Skin epidermis (tissue), 12 donors: ENCODE measurements at regions not wholly inside any gene's neighbourhood (a gene's known extent, or its start where the extent isn't known, plus 50 kb on each side); places are given as distances from the start of the nearest gene placed in this dataset.

ENCODE experiments used
- H3K27ac ChIP-seq, 21 experiments: fragments of 200-600 bp; sonication (generic) in 11 of 21; one replicate each; pipeline ENCODE4 v1.5.0; 2020; ENCODE audit warnings: mild to moderate bottlenecking in 3 of 21, inconsistent platforms in 2 of 21, moderate library complexity in 2 of 21
- H3K4me3 ChIP-seq, 7 experiments: fragments of 200-600 bp; sonication (generic) in 2 of 7; one replicate each; pipeline ENCODE4 v1.5.0; 2020; ENCODE audit warnings: inconsistent platforms in 2 of 7, mild to moderate bottlenecking in 2 of 7, moderate library complexity in 1 of 7

GRCh38 chr1:235014756-235015155 is 113.9 kb downstream of the TOMM20 start:
- no peak overlapping the region for H3K4me3 ChIP-seq
- H3K27ac ChIP-seq = peak overlapping the region in 3 of 21 experiments; percentile 17 to 93 (median 90)

DNA sequence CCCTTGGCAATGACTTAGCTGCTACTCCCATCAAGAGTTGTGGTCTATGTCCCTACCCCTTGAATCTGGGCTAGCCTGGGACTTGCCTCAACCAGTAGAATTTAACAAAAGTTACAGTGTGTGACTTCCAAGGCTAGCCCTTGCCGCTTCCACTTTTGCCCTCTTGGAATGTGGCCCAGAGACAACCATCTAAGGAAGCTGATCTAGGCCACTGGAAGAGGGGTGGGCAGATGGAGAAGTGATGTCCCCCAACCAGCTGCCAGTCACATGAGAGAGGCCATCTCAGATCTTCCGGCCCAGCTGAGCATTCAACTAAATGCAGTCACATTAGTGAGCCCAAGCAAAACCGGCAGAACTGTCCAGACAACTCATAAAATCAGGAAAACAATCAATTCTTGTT is 115.1 kb downstream of the TOMM20 start:
- peak overlapping the region in 10 of 21 experiments; percentile 75 to 95 (median 85) for H3K27ac ChIP-seq
- H3K4me3 ChIP-seq = no peak overlapping the region

GRCh38 chr1:235012436-235013210 is 116.0 kb downstream of the TOMM20 start:
- no peak overlapping the region for H3K4me3 ChIP-seq

DNA sequence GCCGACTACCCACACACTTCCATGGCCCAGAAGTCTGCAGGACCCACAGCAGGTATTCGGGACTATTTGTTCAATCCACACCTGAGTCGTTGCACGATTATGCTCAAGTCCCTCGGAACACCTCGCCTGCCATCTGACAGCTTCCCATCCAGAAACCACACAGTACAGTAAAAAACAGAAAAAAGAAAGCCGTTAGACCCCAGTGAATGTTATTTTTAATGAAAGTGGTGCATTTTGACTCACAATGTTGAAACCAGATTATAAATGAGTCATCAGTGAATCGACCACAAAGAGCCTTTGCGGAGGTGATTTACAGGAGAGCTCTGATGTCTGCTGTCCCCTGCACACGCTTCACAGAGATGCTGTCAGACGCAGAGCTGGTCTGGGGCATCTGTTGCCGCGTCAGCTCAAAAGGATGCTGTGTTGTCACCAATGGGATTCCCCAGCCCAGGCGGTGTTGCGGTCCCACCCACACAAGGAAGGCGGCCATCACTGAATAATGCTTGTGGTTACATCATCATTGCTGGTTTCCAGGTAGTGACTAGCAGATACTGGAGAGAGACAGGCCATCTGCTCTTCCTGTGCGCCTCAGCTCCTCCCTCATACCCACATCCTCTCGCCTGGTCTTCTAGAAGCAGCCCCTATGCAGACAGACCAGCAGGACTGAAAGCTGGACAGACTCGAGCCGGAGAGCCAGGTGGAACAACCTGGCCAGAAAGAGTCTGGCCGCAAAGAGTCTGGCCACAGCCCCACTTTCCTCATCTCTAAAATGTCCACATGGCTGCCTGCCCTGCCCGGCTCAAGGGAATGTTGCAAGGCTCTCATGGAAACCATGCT is 116.8 kb downstream of the TOMM20 start:
- Histone ChIP-seq H3K4me3 (no peak overlapping the region), H3K27ac (peak overlapping the region; percentile 38 to 95 (median 78))

More at GRCh38 chr1:235012436-235013210, 116.0 kb downstream of the TOMM20 start:
- H3K27ac ChIP-seq = peak overlapping the region; percentile 38 to 95 (median 78)

GRCh38 chr1:235011064-235011598 is 117.5 kb downstream of the TOMM20 start:
- H3K27ac ChIP-seq = peak overlapping the region in 17 of 21 experiments; percentile 32 to 95 (median 77)
- H3K4me3 ChIP-seq = no peak overlapping the region

- Histone ChIP-seq H3K4me3 (no peak overlapping the region), H3K27ac (no peak overlapping the region)
Measured at GRCh38 chr1:235009561-235010306, 118.9 kb downstream of the TOMM20 start.

DNA sequence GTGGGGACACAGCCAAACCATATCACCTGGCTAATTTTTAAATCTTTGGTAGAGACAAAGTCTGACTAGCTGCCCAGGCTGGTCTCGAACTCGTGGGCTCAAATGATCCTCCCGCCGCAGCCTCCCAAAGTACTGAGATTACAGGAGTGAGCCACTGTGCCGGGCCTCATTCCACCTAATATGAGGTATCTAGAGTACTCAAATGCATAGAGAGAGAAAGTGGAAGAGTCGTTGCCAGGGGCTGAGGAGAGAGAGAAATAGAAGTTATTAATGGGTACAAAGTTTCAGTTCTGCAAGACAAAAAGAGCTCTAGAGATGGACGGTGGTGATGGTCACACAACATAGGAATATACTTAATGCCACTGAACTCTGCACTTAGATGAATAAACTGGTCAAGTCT is 119.6 kb downstream of the TOMM20 start:
- Histone ChIP-seq H3K4me3 (no peak overlapping the region), H3K27ac (no peak overlapping the region)

GRCh38 chr1:235008239-235008638 is 120.4 kb downstream of the TOMM20 start:
- Histone ChIP-seq H3K4me3 (no peak overlapping the region), H3K27ac (no peak overlapping the region)

- Histone ChIP-seq H3K27ac (peak overlapping the region in 2 of 21 experiments; percentile 4 to 6), H3K4me3 (no peak overlapping the region)
Measured at GRCh38 chr1:235006816-235007215, 121.8 kb downstream of the TOMM20 start.

DNA sequence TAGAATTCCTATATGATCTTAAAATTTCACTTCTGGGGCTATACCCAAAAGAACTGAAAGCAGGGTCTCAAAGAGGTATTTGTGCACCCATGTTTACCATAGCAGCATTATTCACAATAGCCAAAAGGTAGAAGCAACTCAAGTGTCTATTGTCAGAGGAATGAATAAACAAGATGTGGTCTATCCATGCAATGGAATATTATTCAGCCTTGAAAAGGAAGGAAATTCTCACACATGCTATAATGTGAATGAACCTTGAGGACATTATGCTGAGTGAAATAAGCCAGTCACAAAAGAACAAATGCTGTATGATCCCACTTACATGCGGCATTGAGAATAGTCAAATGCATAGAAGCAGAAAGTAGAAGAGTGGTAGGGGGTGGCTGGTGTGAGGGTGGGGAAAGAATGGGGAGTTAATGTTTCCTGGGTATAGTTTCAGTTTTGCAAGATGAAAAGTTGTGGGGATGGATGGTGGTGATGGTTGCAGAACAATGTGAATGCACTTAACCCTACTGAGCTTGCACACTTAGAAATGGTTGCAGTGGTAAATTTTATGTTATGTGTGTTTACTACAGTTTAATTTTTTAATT is 122.4 kb downstream of the TOMM20 start:
- Histone ChIP-seq H3K4me3 (no peak overlapping the region), H3K27ac (peak overlapping the region in 1 of 21 experiments; percentile 6)

GRCh38 chr1:235004840-235005391 is 123.7 kb downstream of the TOMM20 start:
- no peak overlapping the region for H3K27ac ChIP-seq
- H3K4me3 ChIP-seq = no peak overlapping the region

DNA sequence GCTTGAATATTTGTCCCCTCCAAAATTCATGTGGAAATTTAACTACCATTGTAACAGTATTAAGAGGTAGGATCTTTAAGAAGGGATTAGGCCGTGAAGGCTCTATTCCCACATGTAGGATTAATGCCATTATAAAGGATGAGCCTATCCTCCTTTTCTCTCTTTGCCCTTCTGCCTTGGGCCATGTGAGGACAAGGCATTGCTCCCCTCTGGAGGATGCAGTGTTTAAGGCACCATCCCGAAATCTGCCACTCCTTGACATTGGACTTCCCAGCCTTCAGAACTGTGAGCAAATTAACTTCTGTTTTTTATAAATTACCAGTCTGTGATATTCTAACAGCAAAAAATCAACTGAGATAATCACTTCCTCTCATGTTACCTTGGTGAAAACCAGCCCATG is 124.4 kb downstream of the TOMM20 start:
- Histone ChIP-seq H3K27ac (no peak overlapping the region), H3K4me3 (no peak overlapping the region)

- Histone ChIP-seq H3K27ac (no peak overlapping the region), H3K4me3 (no peak overlapping the region)
Measured at GRCh38 chr1:235002706-235003300, 125.8 kb downstream of the TOMM20 start.

DNA sequence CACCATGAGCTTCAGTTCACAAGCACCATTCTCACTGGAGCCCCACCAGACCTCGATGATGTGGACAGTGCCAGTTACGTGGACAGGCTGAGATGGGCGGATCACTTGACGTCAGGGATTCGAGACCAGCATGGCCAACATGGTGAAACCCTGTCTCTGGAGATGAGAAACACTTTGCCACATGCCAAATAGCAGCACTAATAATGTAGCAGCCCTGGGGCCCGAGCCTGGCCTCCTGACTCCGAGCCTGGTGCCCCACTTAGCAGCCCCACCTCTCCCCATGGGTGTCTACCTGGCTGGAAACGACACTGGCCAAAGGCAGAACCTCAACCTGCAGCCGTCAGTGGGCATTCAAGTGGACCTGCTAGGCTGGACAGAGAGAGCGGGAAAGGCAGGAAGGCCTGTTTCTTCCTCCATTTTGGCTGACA is 129.1 kb downstream of the TOMM20 start:
- Histone ChIP-seq H3K4me3 (no peak overlapping the region), H3K27ac (peak overlapping the region in 3 of 21 experiments; percentile 86 to 91 (median 90))

DNA sequence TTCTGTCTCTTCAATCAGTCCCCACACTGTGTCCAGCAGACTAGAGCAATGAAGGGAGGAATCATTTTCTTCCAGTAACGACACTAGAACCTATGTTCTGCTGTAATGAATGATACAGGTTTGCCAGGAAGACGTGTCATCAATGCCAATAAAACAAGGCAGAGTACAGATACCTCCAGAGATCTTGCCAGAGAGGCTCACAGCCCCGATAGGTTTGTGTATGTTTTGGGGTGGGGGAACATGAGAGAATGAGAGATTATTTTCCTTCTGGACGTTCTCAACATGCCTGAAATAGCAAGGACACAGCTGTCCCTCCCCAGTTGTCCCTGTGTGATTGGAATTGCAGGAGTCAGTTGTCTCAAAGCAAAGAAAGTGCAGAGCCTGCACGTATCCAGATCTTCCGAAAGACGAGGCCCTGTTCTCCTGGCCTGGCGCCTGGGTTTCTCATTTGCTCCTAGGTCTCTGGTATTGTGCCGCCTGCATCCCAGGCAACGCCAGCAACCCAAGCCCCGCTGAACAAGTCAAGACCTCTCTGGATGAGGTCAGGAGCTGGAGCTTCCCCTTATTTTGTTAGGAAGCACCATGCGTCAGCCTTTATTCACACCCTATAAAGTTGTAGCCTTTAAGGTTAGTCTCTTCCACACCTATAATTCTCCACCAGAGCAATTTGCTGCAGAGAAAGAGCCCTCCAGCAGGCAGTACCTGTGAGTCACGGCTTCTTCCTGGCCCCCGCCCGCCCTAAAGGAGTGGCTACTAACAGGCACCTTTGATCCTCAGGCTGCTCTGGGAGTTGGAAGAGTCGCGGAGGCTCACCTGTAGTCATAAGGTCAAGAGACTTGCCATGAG is 130.5 kb downstream of the TOMM20 start:
- no peak overlapping the region for H3K4me3 ChIP-seq
- peak overlapping the region; percentile 73 to 98 (median 87) for H3K27ac ChIP-seq

GRCh38 chr1:234997201-234997895 is 131.3 kb downstream of the TOMM20 start:
- H3K4me3 ChIP-seq = no peak overlapping the region

GRCh38 chr1:234996245-234996757 is 132.3 kb downstream of the TOMM20 start:
- Histone ChIP-seq H3K4me3 (no peak overlapping the region), H3K27ac (peak overlapping the region in 13 of 21 experiments; percentile 41 to 98 (median 87))

More at GRCh38 chr1:234997201-234997895, 131.3 kb downstream of the TOMM20 start:
- H3K27ac ChIP-seq = peak overlapping the region; percentile 73 to 98 (median 87)
